Right lung (tissue), 2 donors: ENCODE measurements at regions not wholly inside any gene's neighbourhood (a gene's known extent, or its start where the extent isn't known, plus 50 kb on each side); places are given as distances from the start of the nearest gene placed in this dataset.
A peak's percentile ranks its signal among the peaks of the same experiment; 100 is the strongest.

Experiments
- DNase-seq, 2 donors: peaks; one replicate each; pipeline ENCODE4 v3.0.0-alpha.2; 2013

DNA sequence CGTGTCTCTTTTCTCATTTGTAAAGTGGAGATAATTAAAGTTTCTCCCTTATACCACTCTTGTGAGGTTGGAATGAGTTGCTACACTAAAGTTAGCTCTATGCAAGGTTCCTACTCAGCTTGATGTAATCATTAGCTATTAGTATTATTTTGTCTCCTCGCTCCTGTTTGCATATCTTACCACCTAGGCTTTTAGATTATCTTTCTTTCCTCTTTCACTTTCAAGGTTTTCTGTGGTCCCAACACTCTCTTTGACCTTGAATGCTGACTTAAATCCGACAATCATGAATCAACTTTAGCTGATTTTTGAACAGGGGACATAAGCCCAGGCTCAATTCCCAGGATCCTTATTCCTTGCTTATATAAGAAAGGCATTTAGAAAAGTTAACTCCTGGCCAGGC is 769.7 kb upstream of the GRM7 start:
- DNase-seq, result no peak

DNA sequence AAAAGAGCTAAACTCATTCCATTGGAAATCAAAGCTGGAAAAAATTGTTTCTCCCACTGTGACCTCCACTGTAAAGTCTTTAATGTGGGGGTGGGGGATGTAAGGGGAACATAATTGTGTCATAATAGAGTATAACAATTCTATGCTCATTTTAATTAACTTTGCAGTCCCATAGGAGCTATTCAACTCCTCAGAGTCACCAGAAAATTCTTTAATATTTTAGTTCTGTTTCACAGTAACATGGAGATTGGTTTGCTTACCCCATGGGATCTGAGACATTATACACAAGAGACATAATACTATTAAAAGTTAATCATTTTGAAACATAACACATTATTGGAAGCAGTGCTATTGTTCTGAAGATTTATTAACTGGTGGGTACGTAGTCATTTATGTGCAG is 765.9 kb upstream of the GRM7 start:
- no peak for DNase-seq

DNA sequence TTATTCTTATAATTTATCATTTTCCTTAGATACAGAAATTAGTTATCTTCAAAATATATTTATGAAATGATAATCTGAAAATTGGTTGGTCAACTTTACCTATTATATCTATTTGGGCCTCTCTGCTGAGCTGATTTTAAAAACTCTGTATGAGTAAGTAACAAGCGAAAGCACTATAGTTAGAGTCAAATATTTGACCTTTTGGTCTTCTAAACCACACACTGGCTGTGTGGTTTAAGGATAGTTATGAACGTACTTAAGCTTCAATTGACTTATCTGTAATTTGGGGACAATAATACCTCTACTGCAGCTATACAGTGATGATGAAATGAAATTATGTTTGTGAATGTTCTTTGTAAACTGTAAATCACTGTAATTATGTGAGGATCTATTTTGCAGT is 763.9 kb upstream of the GRM7 start:
- no peak for DNase-seq

DNA sequence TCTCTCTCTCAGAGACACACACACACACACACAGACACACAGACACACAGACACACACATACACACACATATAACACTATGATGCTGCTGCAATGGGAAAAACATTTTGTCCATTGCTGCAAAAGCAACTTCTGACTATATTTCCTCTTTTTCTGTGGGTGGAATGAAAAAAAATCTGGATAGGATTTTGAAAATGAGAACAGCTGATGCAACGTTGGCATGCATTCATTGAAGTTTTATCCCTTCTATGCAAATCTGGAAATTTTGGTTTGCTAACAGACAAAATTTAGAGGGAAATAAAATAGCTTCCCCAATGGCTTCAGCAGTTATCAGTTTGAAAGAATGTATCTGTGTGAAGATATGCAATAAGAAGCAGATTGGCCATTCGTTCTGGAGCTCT is 763.4 kb upstream of the GRM7 start:
- DNase-seq, result no peak

DNA sequence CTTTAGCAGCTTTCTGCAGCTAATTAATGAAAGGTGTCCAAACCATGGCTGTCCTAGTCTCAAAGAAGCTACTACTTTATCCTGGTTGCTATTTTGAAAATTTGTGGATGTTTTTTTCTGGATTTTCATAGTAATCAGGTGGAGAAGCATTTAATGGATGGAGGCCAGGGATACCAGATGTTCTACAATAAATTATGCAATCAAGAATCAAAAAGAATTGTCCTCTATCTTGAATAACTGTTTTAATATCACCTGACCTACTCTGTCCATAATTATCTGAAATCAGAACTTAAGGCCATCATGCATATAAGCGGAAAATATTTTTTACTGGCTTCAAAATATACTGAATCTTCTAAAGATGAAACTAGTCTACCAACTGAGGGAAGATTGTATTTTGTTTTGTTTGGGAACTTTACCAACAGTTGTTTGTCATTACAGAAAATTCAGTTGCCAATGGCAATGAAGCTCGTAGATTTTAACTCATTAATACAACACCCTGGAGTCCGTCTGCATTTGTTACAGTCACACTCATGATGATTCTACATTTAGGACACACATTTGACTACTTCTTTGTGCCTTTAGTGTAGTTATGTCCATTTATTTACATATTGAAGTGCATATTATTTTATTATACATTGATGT is 762.3 kb upstream of the GRM7 start:
- no peak for DNase-seq

DNA sequence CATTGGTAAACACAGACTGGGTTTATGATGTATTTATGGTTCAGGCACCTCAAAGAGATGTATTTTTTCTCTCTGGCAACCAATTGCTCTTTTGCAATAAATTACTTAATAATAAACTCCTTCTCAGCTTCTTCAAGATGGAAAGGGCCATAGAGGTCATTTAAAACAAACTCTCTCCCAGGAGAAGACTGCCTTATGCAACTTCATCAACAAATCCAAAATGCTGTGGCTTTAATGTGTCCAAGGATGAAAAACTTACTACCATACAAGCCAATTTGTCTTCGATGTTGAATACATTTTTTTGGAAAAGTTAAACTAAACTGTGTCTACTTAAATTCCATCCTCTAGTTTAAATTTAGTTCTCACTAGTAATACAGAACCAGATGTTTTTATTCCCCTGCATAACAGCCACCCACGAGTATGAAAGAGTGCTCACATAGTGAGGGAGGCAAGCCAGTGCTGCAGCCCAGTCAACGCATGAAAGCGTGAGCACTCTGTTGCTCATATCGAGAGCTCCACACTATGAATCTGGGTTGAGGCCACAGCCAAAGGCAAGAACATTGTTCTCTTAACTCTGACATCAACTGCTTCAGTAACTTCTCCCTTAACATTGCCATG is 761.3 kb upstream of the GRM7 start:
- DNase-seq, result no peak

- no peak for DNase-seq
Observed at GRCh38 chr3:6105187-6105586, 755.7 kb upstream of the GRM7 start.

DNA sequence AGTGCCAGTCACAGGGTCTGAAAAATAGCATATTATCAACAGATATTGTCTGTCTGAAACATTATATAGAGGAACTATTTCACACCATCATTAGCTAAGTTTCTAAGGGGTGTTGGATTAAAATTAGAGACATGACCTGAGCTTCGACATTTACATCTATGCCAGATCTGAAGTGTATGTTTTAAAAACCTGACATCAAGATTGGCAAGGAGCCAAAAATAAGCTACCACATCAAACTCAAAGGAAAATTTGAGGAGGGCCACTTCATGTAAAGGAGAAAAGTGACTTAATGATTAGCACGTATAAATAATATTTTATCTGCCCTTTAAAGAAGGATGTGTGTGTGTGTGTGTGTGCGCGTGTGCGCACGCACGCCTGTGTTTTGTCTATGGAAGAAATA is 752.0 kb upstream of the GRM7 start:
- DNase-seq, result peak in 1 of 2 donors; percentile 3

DNA sequence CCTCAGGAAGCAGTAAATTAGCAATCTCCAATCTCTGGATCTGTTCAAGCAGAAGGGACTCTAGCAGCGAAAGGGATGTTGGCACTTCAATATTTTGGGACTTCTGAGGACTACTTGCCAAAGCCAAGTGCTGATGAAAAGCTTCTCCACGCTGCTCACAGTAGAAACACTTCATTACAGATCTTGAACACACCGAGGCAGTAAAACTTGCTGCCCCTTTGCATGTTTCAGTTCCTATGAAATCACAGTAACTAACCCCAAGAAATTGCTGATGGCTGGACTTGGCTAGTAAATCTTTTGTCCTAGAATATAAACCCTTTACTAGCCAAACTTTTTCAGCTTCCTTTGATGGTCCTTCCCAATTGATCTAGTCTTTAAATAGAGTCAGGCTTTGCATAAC is 750.5 kb upstream of the GRM7 start:
- no peak for DNase-seq

DNA sequence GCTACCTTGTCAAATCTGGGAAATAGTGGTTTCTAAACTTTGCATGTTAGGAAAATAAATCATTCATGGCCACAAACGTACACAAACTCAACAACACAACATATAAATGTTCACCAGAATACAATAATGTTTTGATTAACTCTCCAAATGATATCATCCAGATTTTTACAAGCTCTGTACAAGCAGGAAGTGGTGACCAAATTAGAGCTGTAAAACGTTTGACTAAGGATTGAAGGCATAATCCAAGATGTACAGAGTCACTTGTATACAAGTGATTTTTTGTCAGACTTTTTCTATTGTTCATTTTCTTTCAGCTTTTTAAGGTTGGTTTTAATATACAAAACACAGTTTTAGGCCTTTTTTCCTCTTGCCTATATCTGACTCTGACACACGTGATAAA is 748.4 kb upstream of the GRM7 start:
- no peak for DNase-seq

DNA sequence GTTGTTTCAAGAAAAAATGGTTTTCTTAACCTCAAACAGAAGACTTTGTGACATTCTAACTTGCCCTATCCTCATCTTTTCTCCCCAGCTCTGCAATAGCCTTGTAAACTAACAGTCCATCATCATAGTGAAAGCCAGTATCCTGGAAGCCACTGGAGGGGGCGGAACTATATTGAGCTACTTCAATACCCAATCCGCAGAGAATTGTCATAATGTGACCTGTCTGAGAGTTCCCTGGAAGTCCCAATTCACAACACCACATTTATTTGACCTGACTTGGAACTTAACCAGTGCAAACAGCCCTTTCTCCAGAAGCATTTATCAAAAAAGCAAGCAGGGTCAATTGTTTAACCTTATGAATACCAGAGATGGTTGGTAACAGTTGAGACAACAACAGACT is 747.6 kb upstream of the GRM7 start:
- DNase-seq, result no peak

- DNase-seq, result no peak
Observed at GRCh38 chr3:6119367-6119766, 741.5 kb upstream of the GRM7 start.

DNA sequence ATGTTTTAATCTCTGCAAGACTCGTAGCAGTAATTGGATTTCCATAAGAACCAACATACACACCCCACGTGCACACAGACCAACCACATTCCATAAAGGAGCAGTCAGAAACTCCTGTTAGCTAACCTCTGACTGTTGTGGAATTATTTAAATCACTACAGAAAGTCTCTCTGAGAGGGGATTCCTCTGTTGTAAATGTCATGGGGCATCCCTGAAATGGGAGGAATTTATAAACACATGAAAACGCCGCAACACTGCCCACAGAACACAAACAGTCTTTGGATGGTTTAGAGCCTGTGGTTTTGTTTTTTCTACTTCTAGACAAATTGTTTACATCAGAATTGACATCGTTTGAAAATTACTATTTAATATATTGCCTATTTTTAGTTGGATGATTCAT is 740.1 kb upstream of the GRM7 start:
- no peak for DNase-seq

- no peak for DNase-seq
Observed at GRCh38 chr3:6124875-6125274, 736.0 kb upstream of the GRM7 start.

GRCh38 chr3:6125520-6125919 is 735.4 kb upstream of the GRM7 start:
- DNase-seq, result no peak

DNA sequence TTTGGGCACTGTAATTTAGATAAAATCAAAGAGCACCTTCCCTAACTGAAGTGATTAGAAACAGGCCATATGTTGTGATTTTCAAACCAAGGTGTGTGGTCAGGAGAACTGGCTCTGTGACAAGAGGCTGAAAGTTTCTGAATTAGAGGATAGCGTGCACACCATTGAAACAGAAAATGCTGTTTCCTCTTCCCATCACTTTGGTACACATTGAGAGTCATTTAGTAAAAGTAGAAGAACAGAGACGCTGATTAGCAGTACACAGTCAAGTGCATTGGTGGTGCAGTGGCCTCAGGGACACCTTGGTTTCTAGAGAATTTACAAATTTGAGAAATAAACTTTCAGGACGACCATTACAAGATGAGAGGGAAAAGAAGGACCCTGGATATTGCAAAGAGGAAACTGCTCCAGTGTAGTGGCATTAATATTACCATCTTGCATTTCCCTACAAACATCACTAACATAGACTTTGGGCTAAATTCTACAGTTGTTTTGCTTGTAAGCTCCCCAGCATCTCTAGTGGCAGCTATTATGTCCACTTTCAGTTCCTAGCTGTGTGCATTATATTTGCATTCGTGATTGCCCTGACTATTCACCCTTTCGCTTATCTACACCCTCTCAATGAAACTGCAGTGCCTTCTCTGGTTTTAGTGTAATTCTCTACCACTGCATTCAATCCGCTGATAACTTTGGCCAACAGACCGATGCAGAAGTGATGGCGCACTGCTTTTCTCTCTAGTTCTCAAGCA is 728.1 kb upstream of the GRM7 start:
- DNase-seq, result no peak

DNA sequence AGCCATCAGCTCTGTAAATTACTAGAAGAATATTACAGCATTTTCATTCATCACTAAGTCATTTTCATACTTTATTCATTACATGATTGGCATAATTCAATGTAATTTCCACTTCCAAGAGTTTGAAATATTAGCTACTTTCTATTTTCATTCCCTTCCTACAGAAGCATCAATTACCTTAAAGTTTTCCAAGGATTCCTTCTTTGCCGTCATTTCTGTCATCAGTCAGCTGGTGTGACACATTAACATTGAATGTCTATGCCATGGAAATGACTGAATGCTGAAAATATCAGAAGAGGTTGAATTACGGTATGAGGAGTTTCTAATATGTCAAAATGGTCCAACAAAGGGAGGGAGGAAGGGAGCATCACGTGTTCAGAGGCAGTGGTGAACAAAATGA is 718.2 kb upstream of the GRM7 start:
- DNase-seq, result no peak

- DNase-seq, result no peak
Observed at GRCh38 chr3:6147883-6148282, 713.0 kb upstream of the GRM7 start.

- no peak for DNase-seq
Observed at GRCh38 chr3:6155650-6156338, 705.1 kb upstream of the GRM7 start.

- DNase-seq, result no peak
Observed at GRCh38 chr3:6165951-6166350, 695.0 kb upstream of the GRM7 start.

- no peak for DNase-seq
Observed at GRCh38 chr3:6168256-6168655, 692.7 kb upstream of the GRM7 start.

GRCh38 chr3:6172871-6173642 is 687.9 kb upstream of the GRM7 start:
- no peak for DNase-seq
